ENCODE measurements at regions not wholly inside any gene's neighbourhood (a gene's known extent, or its start where the extent isn't known, plus 50 kb on each side); places are given as distances from the start of the nearest gene placed in this dataset.
A peak's percentile ranks its signal among the peaks of the same experiment; 100 is the strongest.

DNA sequence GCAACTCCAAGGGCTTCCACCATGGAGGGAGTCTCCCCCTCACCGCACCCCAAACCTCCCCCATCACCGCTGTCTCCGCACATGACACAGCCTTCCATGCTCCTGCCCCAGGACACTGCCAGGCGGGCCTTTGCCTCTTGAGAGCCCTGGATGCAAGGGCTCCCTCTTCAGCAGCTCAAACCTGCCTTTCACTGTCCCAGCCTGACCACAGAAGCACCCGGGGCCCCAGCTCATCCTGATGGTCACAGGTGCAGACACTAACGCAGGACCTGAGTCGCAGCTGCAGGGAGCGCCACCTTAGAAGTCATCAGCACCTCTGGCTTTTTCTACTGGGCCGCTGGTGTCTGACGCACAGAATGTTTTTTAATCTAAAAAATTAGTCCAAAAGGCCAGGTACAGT is 54.0 kb downstream of the SYNE3 start:
- intact Hi-C loops (cut with DNase I; ENCODE audit: low total_unique reads): no loop called here
- no peak overlapping the region for H3K4me3 ChIP-seq (ENCODE audit: low read depth, poor library complexity, severe bottlenecking)
- no peak for DNase-seq (ENCODE audit: low spot score in 2 of 2)
- 95 to 100% methylated on average over 10 of the region's 10 CpGs for WGBS, 2 donors
- TF ChIP-seq, protein P1, sequence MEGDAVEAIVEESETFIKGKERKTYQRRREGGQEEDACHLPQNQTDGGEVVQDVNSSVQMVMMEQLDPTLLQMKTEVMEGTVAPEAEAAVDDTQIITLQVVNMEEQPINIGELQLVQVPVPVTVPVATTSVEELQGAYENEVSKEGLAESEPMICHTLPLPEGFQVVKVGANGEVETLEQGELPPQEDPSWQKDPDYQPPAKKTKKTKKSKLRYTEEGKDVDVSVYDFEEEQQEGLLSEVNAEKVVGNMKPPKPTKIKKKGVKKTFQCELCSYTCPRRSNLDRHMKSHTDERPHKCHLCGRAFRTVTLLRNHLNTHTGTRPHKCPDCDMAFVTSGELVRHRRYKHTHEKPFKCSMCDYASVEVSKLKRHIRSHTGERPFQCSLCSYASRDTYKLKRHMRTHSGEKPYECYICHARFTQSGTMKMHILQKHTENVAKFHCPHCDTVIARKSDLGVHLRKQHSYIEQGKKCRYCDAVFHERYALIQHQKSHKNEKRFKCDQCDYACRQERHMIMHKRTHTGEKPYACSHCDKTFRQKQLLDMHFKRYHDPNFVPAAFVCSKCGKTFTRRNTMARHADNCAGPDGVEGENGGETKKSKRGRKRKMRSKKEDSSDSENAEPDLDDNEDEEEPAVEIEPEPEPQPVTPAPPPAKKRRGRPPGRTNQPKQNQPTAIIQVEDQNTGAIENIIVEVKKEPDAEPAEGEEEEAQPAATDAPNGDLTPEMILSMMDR (IDR thresholded peaks at IDR 0.05): no peak
- no peak for TF ChIP-seq POLR2A (IDR thresholded peaks at IDR 0.05)

DNA sequence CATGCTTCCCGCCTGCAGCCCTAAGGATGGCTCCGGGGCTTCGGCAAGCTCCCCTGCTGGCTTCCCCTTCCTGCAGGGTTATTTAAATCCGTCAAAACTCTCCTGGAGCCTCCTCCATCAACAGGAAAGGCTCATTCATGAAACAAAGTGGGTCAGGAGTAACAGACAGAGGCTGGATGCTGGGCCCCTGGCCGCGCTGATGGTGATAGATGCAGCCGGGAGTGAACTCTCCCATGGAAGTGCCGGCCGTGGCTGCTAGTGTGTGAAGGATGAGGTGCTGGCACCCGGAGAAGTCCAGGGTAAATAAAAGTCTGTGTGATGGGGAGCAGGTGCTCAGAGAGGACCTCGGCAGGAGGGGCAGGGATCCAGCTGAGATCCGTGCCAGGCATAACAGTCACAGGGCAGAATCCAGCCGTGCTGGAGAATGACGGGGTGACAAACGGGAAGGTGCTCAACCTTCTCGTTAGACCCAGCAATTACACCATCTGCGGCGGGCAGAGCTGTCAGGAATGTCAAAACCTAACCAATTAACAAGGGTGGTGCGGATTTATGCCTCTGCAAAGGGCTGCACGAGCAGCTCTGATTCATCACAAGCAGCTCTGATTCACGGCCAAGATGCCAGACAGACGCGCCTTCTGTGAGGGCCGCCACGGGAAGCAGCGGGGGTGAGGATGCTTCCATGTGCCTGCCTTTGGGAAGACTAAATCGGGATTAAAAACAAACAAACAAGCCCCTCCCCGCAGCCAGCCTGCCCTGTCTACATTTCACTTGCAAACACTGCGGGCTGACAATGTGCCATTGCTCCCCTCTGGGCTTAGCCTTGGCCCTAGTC is 55.6 kb downstream of the SYNE3 start:
- no peak for TF ChIP-seq POLR2A (IDR thresholded peaks at IDR 0.05)
- TF ChIP-seq, protein P1 (IDR thresholded peaks at IDR 0.05): no peak
- peak in 1 of 2 donors; percentile 90 for DNase-seq (ENCODE audit: low spot score in 2 of 2)
- intact Hi-C loops (cut with DNase I; ENCODE audit: low total_unique reads): no loop called here
- 33 to 45% methylated on average over 29 of the region's 29 CpGs for WGBS, 2 donors
- H3K4me3 ChIP-seq (ENCODE audit: low read depth, poor library complexity, severe bottlenecking): no peak overlapping the region

DNA sequence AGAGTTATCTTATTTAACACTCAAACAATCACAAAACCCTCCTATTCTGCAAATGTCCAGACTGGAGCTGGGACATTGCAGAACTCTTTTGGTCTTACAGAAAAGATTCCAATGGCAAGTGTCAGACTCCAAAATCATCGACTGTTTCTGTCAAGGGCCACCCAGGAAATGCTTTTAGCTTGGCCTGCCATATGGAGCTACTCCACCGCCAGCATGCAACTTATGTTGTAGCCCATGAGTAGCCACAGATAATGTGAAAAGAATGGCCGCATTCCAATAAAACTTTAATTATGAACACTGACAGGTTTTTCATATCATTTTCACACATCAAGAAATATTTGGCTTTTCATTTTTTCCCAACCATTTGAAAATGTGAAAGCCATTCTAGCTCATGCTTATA is 57.5 kb downstream of the SYNE3 start:
- DNase-seq (ENCODE audit: low spot score in 2 of 2): no peak
- 93 to 95% methylated on average over 3 of the region's 3 CpGs for WGBS, 2 donors
- intact Hi-C loops (cut with DNase I; ENCODE audit: low total_unique reads): no loop called here
- no peak overlapping the region for H3K4me3 ChIP-seq (ENCODE audit: low read depth, poor library complexity, severe bottlenecking)
- TF ChIP-seq POLR2A (IDR thresholded peaks at IDR 0.05): no peak
- TF ChIP-seq, protein P1 (IDR thresholded peaks at IDR 0.05): no peak

DNA sequence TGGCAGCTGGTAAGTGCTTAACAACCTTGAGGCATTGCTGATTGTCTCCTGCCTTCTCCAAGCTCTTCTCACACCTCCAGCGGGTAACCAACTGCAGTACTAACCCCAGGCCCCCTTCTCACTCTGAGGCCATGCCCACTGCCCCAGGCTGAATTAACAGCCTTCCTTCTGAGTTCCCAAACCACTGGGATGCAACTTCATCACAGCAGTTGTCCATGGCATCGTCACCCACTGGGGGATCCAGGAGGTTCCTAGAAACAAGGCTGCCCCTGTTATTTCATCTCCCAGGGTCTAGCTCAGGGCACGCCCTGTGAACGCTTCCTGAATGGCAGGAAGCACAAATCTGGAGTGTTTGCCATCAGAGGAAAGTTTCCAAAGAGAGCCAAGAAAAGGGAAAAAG is 58.0 kb downstream of the SYNE3 start:
- intact Hi-C loops (cut with DNase I; ENCODE audit: low total_unique reads): no loop called here
- TF ChIP-seq, protein P1 (IDR thresholded peaks at IDR 0.05): no peak
- TF ChIP-seq POLR2A (IDR thresholded peaks at IDR 0.05): no peak
- WGBS, 2 donors: 84 to 86% methylated on average over 4 of the region's 4 CpGs

DNA sequence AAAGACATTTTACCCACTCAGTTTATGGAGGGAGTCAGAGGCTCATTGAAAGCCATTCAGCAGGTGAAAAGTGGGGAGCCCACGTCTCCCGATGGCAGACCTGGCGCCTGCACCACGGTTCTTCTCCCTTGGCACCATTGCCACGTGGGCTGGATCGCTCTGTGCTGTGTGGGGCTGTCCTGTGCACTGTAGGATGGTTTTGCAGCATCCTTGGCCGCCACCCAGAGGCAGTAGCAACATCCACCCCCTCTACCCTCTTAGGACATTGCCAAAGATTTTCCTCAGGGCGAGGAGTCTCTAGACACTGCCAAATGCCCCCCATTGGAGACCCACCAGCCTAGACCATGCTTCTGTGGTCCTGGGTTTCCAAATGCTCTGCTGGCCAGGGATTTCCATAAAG is 60.2 kb downstream of the SYNE3 start:
- 92 to 95% methylated on average over 8 of the region's 8 CpGs for WGBS, 2 donors
- intact Hi-C loops (cut with DNase I; ENCODE audit: low total_unique reads): no loop called here
- H3K4me3 ChIP-seq (ENCODE audit: low read depth, poor library complexity, severe bottlenecking): no peak overlapping the region
- TF ChIP-seq, protein P1 (IDR thresholded peaks at IDR 0.05): no peak
- TF ChIP-seq POLR2A (IDR thresholded peaks at IDR 0.05): no peak
- DNase-seq (ENCODE audit: low spot score in 2 of 2): no peak

More for the DNA sequence above, 58.0 kb downstream of the SYNE3 start:
- H3K4me3 ChIP-seq (ENCODE audit: low read depth, poor library complexity, severe bottlenecking): no peak overlapping the region
- DNase-seq (ENCODE audit: low spot score in 2 of 2): no peak

DNA sequence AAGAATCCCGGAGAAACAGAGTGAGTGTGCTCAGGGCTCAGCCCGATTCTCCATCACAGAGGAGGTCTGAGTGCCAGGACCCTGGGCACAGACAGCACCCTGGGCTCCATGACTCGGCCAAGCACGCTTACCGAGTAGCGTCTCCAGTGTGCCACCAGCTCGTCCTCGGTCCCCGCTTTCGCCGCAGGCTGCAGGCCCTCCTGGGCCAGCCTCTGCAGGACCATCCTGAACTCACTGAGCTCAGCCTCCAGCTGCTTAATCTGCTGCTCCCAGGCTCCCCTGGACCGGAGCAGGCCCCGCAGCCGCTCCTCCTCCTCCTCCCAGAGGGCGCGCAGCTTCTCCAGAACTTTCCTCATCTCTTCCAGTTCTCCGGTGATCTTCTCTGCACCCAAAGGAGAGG is 61.2 kb downstream of the SYNE3 start:
- intact Hi-C loops (cut with DNase I; ENCODE audit: low total_unique reads): no loop called here
- DNase-seq (ENCODE audit: low spot score in 2 of 2): no peak
- 97 to 98% methylated on average over 17 of the region's 17 CpGs for WGBS, 2 donors
- TF ChIP-seq, protein P1 (IDR thresholded peaks at IDR 0.05): no peak
- no peak for TF ChIP-seq POLR2A (IDR thresholded peaks at IDR 0.05)
- no peak overlapping the region for H3K4me3 ChIP-seq (ENCODE audit: low read depth, poor library complexity, severe bottlenecking)

Measured in lower leg skin (tissue), 4 donors.